ENCODE measurements at regions not wholly inside any gene's neighbourhood (a gene's known extent, or its start where the extent isn't known, plus 50 kb on each side); places are given as distances from the start of the nearest gene placed in this dataset.
"Not testable (repeated sequence)": the region's sequence is repeated elsewhere in the genome, so short reads cannot be mapped to it uniquely, and the experiment has no call there.

GRCh38 chr3:162546910-162547309 lies 1050.3 kb downstream of the OTOL1 start:
- no peak overlapping the region for H3K4me3 ChIP-seq
- H3K36me3 ChIP-seq: no peaks in the 10 kb centered on the region
- DNase-seq: no peak
- H3K9me3 ChIP-seq (replicated peaks): no peaks in the 10 kb centered on the region; the same call in 1 of the 2 replicates
- no peaks in the 10 kb centered on the region for H3K27me3 ChIP-seq
- H3K27ac ChIP-seq: no peak overlapping the region
- H3K4me1 ChIP-seq: no peaks in the 10 kb centered on the region

DNA sequence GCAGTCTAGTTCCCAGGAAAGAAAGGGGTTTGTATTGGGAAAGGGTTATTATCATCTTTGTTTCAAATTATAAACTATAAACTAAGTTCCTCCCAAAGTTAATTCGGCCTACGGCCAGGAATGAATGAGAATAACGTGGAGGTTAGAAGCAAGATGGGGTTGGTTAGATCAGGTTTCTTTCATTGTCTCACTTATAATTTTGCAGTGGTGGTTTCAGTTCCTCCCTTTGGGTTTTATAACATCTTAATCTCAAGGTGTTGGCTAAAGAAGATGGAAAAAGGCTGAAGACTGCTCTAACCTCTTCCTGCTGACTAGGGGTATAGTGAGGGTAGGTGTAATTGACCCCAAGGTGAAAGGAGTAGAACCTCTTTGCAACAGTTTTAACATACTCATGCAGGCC lies 1050.7 kb downstream of the OTOL1 start:
- Histone ChIP-seq H3K27ac (no peak overlapping the region), H3K4me3 (no peak overlapping the region), H3K36me3 (no peaks in the 10 kb centered on the region), H3K4me1 (no peaks in the 10 kb centered on the region), H3K9me3 (replicated peaks) (no peaks in the 10 kb centered on the region; the same call in 1 of the 2 replicates), H3K27me3 (no peaks in the 10 kb centered on the region)
- no peak for DNase-seq

- H3K36me3 ChIP-seq: no peaks in the 10 kb centered on the region
- H3K4me1 ChIP-seq: no peaks in the 10 kb centered on the region
These were observed 1059.2 kb downstream of the OTOL1 start for GRCh38 chr3:162555761-162556160.

DNA sequence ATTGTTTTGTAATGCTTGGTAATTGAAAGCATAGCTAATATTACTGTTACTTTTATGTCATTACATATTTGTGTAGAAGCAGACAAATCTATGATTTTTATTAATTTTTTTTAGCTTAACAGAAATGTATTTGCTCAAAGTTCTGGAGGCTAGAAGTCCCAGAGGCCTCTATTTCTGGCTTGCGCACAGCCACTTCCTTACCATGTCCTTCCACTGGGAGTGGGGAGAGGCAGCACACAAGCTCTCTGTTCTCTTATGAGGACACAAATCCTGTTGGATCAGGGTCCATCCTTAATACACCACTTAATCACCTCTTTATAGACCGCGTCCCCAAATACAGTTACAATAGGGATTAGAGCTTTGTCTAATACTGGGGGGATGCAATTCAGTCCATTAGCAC lies 1061.4 kb downstream of the OTOL1 start:
- DNase-seq: no peak
- no peak overlapping the region for H3K27ac ChIP-seq
- no peaks in the 10 kb centered on the region for H3K4me1 ChIP-seq
- no peak overlapping the region for H3K4me3 ChIP-seq
- H3K27me3 ChIP-seq: no peaks in the 10 kb centered on the region
- H3K9me3 ChIP-seq (replicated peaks): no peaks in the 10 kb centered on the region
- no peaks in the 10 kb centered on the region for H3K36me3 ChIP-seq

More at GRCh38 chr3:162555761-162556160, 1059.2 kb downstream of the OTOL1 start:
- no peak for DNase-seq
- Histone ChIP-seq H3K9me3 (replicated peaks) (no peaks in the 10 kb centered on the region), H3K27me3 (no peaks in the 10 kb centered on the region), H3K27ac (no peak overlapping the region), H3K4me3 (no peak overlapping the region)

GRCh38 chr3:162568706-162569105 lies 1072.1 kb downstream of the OTOL1 start:
- Histone ChIP-seq H3K27me3 (no peaks in the 10 kb centered on the region), H3K9me3 (replicated peaks) (no peaks in the 10 kb centered on the region), H3K4me1 (no peaks in the 10 kb centered on the region), H3K36me3 (no peaks in the 10 kb centered on the region), H3K27ac (no peak overlapping the region), H3K4me3 (no peak overlapping the region)
- DNase-seq: no peak

DNA sequence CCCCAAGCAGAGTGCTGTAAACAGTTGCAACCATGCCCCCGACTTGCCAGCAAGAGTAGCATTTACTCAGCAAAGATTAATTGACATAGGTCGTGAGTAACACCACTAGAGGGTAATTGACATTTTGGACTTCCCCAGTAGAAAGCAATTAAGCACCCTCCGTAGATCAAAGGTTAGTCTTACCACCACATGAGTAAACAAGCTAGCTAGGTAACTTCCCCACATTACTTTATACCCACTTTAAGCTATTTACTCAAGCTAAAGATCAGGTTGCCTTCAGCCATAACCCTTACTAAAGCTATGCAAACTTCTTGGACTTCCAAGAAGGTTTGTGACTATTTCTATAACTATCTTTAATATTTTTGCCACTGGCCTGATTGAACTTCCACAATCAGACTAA lies 1072.7 kb downstream of the OTOL1 start:
- no peaks in the 10 kb centered on the region for H3K9me3 ChIP-seq (replicated peaks)
- no peaks in the 10 kb centered on the region for H3K27me3 ChIP-seq
- no peak overlapping the region for H3K4me3 ChIP-seq
- no peak overlapping the region for H3K27ac ChIP-seq
- no peak for DNase-seq
- H3K4me1 ChIP-seq: no peaks in the 10 kb centered on the region
- H3K36me3 ChIP-seq: no peaks in the 10 kb centered on the region

DNA sequence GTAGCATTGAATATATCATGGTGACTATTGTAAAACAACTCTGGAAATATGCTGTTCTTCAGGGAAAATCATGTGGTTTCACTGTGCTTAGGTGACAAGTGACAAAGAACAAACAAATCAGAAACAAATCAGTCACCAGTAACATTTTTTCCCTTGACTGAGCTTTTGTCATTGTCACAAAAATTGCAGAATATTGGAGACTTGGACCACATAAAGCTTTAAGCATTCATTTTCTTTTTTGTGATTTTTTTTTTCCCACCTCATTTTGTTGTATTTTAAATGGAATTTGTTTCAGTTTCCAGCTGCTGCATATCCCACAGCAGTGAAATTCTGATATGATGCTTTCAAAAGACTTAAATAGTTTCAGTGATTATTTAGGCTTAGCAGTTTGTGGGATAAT lies 1088.4 kb downstream of the OTOL1 start:
- no peaks in the 10 kb centered on the region for H3K36me3 ChIP-seq
- no peak for DNase-seq
- no peaks in the 10 kb centered on the region for H3K9me3 ChIP-seq (replicated peaks)
- no peak overlapping the region for H3K27ac ChIP-seq
- no peaks in the 10 kb centered on the region for H3K27me3 ChIP-seq
- H3K4me3 ChIP-seq: no peak overlapping the region
- H3K4me1 ChIP-seq: peaks cover 13% of the 10 kb centered on the region

DNA sequence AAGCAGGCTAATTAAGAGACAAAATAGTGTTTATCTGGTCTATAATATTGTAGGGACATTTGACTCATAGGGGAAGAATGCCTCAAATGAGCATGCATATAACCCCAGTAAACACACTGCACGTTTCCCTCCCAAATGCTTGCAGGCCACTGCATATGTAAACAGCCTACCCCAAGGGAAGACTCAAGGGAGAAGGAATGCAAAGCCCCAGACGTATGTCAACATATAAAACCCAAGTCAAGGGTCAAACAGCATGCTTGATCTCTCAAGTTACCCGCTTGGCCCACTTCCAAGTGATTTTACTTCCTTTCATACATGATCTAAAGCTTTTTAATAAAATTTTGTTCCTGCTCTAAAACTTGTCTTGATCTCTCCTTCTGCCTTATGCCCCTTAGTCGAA lies 1090.0 kb downstream of the OTOL1 start:
- H3K27ac ChIP-seq: no peak overlapping the region
- DNase-seq: peak; percentile 49 to 50
- H3K4me3 ChIP-seq: no peak overlapping the region
- no peaks in the 10 kb centered on the region for H3K27me3 ChIP-seq
- no peaks in the 10 kb centered on the region for H3K9me3 ChIP-seq (replicated peaks)
- H3K4me1 ChIP-seq: peaks cover 13% of the 10 kb centered on the region
- no peaks in the 10 kb centered on the region for H3K36me3 ChIP-seq

DNA sequence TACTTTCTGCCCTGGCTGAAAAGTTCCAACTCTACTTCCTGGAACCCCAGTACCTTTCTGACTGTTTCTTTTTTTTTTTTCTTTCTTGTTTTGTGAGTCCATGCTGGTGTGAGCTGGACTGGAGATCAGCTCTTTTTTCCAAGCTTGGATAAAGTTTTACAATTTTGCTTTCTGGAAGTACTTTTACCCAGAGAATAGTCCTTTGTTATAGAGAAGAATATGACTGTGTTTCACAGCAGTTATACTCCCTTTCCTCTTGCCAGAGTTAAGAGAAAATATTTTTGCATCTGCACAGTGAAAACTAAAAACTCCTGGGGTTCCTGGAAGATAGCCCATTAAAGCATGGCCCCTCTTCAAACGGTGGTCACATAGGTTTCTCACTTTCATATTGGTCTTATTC lies 1100.6 kb downstream of the OTOL1 start:
- Histone ChIP-seq H3K4me3 (no peak overlapping the region), H3K9me3 (replicated peaks) (no peaks in the 10 kb centered on the region; the same call in 1 of the 2 replicates), H3K27ac (peak overlapping the region; percentile 85; the same call in 1 of the 2 replicates), H3K27me3 (no peaks in the 10 kb centered on the region), H3K4me1 (peaks cover 26% of the 10 kb centered on the region), H3K36me3 (no peaks in the 10 kb centered on the region)
- peak in 1 of 2 experiments; percentile 12 for DNase-seq

- not testable (repeated sequence) for H3K4me3 ChIP-seq; H3K9me3 ChIP-seq (replicated peaks); H3K27me3 ChIP-seq; H3K36me3 ChIP-seq
- peak overlapping the region; percentile 85 for H3K27ac ChIP-seq
- DNase-seq: peak; percentile 89 to 93
- peaks cover 26% of the 10 kb centered on the region for H3K4me1 ChIP-seq
These were observed 1101.9 kb downstream of the OTOL1 start for GRCh38 chr3:162598500-162598899.

DNA sequence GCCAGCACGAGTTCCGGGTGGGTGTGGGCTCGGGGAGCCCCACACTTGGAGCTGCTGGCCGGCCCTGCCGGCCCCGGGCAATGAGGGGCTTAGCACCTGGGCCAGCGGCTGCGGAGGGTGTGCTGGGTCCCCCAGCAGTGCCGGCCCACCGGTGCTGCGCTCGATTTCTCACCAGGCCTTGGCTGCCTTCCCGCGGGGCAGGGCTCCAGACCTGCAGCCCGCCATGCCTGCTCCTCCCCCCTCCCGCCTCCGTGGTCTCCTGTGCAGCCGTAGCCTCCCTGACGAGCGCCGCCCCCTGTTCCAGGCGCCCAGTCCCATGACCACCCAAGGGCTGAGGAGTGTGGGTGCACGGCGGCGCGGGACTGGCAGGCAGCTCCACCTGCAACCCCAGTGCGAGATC lies 1103.1 kb downstream of the OTOL1 start:
- not testable (repeated sequence) for H3K36me3 ChIP-seq; H3K27me3 ChIP-seq; H3K27ac ChIP-seq; H3K9me3 ChIP-seq (replicated peaks); DNase-seq; H3K4me3 ChIP-seq
- peaks cover 26% of the 10 kb centered on the region for H3K4me1 ChIP-seq

DNA sequence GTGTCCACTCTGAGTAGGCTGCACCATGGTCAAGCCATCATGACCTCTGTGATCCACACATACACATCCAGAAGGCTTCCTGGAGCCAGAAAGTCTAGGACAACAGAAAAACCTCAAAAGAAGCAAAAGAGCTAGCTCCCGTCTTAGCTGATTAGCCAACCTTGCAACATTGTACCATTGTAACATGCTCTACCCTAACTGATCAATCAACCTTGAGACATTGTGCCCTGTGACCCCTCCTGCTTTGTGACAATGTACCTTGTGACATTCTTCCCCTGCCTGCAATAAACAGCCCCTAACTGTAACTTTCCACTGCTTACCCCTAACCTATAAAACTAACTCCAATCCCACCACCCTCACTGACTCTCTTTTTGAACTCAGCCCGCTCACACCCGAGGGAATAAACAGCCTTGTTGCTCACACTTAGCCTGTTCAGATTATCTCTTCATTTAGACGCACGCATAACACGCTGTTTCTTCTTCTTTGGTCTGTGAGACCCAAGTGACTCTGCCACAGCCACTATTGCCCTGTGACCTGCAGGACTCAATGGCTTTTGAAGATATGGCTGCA lies 1104.6 kb downstream of the OTOL1 start:
- no peak for DNase-seq
- no peaks in the 10 kb centered on the region for H3K27me3 ChIP-seq
- peaks cover 26% of the 10 kb centered on the region for H3K4me1 ChIP-seq
- no peak overlapping the region for H3K4me3 ChIP-seq
- no peaks in the 10 kb centered on the region; the same call in 1 of the 2 replicates for H3K9me3 ChIP-seq (replicated peaks)
- no peaks in the 10 kb centered on the region for H3K36me3 ChIP-seq
- H3K27ac ChIP-seq: no peak overlapping the region

DNA sequence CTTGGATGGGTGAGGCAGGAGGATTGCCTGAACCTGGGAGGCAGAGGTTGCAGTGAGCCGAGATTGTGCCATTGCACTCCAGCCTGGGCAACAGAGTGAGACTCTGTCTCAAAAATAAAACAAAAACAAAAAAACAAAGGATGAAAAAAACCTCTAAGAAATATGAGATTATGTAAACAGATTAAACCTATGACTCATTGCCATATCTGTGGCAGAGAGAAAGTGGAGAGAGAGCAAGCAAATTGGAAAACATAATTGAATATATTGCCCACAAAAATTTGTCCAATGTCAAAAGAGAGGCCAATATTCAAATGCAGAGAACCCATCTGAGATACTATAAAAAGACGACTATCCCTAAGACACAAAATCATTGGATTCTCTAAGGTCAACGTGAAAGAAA lies 1106.0 kb downstream of the OTOL1 start:
- peaks cover 16% of the 10 kb centered on the region for H3K4me1 ChIP-seq
- H3K27me3 ChIP-seq: no peaks in the 10 kb centered on the region
- H3K36me3 ChIP-seq: no peaks in the 10 kb centered on the region
- H3K27ac ChIP-seq: no peak overlapping the region
- no peak for DNase-seq
- H3K9me3 ChIP-seq (replicated peaks): no peaks in the 10 kb centered on the region; the same call in 1 of the 2 replicates
- no peak overlapping the region for H3K4me3 ChIP-seq

DNA sequence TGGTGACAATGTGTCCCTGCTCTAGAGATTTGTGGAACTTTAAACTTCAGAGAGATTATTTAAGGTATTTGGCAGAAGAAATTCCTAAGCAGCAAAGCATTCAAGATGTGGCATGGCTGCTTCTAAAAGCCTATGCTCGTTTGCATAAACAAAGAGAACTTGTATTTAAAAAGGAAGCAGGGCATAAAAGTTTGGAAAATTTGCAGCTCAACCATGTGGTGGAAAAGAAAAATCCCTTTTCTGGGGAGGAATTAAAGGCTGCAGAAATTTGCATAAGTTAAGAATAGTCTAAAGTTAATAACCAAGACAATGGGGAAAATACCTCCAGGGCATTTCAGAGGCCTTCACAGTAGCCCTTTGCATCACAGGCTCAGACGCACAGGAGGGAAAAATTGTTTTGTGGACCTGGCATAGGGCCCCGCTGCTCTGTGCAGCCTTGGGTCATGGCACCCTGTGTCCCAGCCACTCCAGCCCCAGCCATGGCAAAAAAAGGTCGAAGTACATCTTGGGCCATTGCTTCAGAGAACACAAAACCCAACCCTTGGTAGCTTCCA lies 1109.1 kb downstream of the OTOL1 start:
- no peaks in the 10 kb centered on the region for H3K4me1 ChIP-seq
- H3K4me3 ChIP-seq: no peak overlapping the region
- no peaks in the 10 kb centered on the region for H3K36me3 ChIP-seq
- H3K27ac ChIP-seq: no peak overlapping the region
- no peak for DNase-seq
- no peaks in the 10 kb centered on the region; the same call in 1 of the 2 replicates for H3K9me3 ChIP-seq (replicated peaks)
- no peaks in the 10 kb centered on the region for H3K27me3 ChIP-seq

DNA sequence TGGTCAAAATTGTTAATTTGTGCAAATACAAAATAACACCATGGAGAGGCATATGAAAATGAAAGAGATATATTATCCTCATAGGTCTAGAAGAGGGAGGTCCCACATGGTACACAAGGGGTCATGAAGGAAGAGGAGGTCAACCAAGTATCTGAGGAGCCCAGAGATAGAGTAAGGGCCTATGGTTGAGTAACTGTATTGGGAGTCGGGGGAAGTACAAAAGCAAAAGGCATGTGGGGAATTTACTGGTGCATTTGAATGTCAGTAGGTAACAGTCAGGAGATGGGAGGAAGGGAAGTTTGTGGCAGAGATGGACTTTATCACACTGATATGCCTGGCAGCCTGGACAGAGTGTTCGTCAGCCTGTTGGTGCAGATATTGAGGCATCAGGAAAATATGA lies 1113.7 kb downstream of the OTOL1 start:
- no peaks in the 10 kb centered on the region for H3K27me3 ChIP-seq
- no peaks in the 10 kb centered on the region for H3K4me1 ChIP-seq
- DNase-seq: no peak
- H3K27ac ChIP-seq: no peak overlapping the region
- no peaks in the 10 kb centered on the region for H3K9me3 ChIP-seq (replicated peaks)
- H3K4me3 ChIP-seq: no peak overlapping the region
- H3K36me3 ChIP-seq: no peaks in the 10 kb centered on the region

- Histone ChIP-seq H3K27me3 (no peaks in the 10 kb centered on the region), H3K4me1 (no peaks in the 10 kb centered on the region)
These were observed 1116.4 kb downstream of the OTOL1 start for GRCh38 chr3:162612991-162613390.

More at GRCh38 chr3:162612991-162613390, 1116.4 kb downstream of the OTOL1 start:
- no peak for DNase-seq
- Histone ChIP-seq H3K4me3 (no peak overlapping the region), H3K36me3 (no peaks in the 10 kb centered on the region), H3K27ac (no peak overlapping the region), H3K9me3 (replicated peaks) (no peaks in the 10 kb centered on the region)
